ENCODE measurements at regions not wholly inside any gene's neighbourhood (a gene's known extent, or its start where the extent isn't known, plus 50 kb on each side); places are given as distances from the start of the nearest gene placed in this dataset.

GRCh38 chr20:29878777-29879442, 1378.6 kb upstream of the DEFB115 start:
- TF ChIP-seq CTCF (IDR thresholded peaks at IDR 0.05): no peak
- no peak for TF ChIP-seq POLR2AphosphoS5 (IDR thresholded peaks at IDR 0.05)

Data from prostate gland (tissue), 2 donors.